Ammon's horn (tissue), 1 donor: ENCODE measurements at regions not wholly inside any gene's neighbourhood (a gene's known extent, or its start where the extent isn't known, plus 50 kb on each side); places are given as distances from the start of the nearest gene placed in this dataset.

Experiments used
- DNase-seq: peaks from one replicate; pipeline ENCODE4 v3.0.0-alpha.2; 2016; ENCODE audit warnings: low spot score

DNA sequence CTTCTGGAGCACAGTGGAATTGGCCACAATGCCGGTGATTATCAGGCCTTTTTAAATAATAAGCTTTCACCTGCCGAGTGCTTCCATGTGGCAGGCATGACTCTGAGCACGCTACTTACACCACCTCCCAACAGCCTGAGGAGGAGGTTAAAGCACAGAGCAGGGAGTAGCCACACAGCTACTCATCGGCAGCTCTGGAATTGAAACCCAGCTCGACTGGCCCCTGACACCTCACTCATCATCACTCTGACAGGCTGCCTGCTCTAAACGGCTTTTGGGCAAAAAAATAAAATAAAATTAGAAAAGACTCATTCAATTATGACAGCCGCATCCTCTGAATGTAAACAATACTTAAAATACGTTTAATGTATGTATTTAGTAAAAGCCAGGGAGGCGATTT is 326.4 kb upstream of the NOCT start:
- no peak for DNase-seq

DNA sequence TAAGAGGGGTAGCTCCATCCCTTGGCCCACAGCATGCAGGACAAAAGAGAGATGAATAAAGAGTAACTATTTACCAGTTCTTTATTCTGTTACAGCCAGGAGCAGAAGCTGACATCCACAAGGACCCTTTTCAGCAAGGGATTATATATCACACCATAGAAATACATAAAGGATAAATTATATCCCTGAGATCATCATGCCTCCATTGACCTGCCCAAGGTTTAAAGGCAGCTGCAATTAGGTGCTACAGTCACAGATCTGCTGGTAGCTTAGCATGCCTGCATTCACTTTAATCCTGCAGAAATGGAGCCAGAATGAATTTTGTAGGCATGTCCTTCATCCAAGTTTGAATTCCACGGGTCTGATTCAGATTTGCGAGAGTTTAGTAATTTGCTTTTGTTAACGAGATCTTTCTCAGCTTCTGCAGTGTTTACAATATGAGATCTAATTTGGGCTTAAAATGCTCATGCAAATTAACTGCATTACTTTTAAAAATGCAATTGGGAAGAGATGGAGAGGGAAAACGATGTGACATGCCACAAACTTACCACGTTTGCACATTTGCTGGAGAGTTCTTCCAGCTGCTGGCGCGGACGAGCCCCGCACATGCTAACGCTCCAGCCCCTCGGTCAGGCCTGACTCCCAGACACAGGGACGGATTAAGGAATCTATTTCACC is 327.0 kb upstream of the NOCT start:
- no peak for DNase-seq

DNA sequence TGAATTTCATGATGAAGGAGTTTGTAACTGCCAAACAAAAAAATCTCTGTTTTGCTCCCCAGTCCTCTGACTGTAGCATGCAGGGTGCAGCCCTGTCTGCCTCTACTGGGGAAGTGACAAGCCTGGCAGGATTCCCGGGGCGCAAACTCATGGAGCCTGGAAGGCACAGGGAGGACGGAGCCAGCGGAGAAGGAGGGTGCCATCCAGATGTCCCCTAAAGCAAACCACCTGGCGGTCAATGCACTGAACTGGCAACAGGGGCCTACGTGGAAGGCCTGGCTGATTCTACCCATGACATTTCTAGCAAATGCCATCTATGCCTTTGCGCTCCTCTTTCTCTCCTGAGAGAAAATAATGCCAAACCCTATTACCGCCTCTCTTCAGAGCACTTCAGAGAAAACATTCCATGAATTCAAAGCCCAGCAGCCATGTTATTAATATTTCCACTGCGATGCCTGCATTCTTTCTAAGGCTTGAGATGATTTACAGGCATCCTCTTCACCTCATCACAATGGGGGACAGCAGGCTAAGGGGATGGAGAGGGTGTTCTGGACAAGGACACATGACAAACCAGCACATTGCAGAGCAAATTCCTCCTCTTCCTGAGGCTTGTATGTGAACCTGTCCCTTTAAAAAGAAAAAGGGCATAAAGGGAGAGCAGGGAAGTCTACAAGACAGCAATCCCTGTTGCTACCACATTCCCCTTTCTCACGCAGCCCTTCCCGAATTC is 329.3 kb upstream of the NOCT start:
- no peak for DNase-seq

DNA sequence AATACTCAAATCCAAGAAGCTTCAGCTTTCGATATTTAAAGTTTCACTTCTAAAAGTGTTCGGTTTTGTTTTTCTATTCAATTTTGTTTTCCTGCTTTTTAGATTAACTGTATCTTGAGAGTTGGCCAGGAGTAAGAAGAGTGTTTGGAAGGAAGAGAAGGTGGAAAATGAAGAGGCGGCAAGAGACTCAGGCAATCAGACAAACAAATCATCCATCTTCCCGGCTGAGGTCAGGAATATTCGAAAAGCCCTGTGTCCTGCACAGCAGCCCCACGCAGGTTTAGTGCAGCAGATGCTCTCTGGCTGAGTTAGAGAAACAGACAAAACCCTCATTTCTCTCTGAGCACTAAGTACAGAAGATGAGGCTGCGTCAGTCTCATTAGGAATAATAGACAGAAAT is 330.3 kb upstream of the NOCT start:
- DNase-seq: no peak

DNA sequence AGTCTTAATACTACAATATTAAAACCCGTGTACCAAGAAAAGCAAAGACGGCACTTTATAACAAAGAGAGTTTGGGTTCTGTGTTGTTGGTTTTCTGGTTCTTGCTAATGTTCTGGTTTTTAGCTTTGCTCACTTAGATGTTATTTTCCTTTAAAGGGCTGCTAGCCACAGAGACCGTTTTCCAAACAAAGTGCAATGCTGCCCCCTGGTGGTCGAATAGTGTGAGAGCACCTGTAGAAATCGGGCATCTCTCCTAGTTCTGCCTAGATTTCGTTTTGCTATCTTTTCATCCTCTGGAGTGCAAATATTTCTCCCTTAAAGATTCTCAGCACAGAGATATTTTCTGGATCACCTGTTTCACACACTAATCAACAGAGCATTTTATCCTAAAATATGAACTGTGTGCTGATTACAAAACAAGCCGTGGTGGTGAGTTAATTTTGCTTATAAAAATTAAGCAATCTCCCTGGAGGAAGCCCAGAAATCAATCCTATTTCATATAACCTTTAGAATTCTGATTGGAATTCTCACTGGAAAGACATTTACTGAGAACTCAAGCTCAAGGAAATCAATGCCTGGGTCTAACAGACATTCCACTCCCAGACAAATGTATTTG is 334.5 kb upstream of the NOCT start:
- DNase-seq: peak; percentile 91

DNA sequence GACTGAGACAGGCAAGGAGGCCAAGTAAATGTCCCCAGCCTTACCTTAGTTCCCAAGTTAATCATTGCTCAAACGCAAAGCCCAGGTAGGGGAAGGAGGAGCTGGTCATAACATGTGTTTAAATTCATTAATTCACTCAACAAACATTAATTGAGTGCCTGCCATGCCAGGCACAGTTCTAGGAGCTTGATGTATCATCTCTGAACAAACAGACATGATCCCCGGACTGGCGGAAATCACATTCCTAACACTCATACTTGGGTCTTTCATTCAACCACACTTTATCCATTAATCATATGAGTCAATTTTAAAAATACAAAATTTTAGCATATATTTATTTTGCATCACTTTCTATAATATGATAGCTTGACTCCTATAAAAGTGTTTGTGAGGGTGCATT is 335.3 kb upstream of the NOCT start:
- no peak for DNase-seq

DNA sequence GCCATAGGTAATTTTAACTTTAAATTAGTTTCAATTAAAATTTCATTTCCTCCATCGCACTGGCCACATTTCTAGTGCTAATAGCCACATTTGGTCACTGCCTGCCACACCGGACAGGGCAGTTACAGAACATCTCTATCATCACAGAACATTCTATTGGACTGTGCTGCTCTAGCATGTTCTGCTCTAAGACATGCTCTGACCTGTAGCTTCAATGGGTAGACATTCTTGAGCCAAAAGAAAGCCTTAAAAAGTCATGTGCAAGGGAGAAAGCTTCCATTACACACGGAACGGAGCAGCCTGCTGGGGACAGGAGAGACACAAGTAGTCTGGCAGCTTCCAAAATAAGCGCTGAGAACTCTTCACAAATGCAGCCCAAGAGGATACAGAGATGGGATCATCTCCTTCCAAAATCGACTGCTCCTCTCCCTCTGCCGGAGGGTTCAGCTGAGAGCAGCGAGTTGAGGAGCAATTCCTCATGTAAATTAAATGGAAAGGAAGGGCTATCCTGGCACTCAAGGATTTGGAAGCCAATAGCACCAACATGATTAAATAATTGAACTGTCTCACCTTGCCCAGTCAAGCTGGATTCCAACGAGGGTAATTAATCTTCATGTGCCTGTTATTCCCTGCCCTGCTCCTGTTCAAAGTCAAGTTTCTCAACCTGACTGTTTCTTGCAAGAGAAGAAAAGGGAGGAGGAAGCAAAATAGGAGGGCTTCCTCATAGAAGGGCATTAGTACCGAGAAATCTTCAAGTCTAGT is 336.4 kb upstream of the NOCT start:
- no peak for DNase-seq

DNA sequence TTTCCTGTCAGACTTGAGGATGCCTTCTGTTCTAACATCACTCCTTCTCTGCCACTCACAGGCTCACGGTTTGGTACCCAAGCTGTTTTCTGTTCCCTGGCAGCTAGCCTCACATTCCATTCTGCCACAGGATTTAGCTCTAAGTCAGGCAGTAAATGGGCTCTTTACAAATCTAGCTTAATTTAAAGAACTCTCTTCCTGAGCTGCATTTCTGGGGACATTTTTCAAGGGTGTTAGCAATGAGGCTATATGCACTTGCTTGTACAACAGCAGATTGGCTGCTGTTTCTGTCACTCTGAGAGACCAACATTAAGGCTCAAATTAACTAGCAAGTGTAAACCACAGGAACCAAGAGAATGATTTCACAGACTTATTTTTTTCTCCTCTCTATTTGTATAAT is 337.8 kb upstream of the NOCT start:
- peak; percentile 49 for DNase-seq

DNA sequence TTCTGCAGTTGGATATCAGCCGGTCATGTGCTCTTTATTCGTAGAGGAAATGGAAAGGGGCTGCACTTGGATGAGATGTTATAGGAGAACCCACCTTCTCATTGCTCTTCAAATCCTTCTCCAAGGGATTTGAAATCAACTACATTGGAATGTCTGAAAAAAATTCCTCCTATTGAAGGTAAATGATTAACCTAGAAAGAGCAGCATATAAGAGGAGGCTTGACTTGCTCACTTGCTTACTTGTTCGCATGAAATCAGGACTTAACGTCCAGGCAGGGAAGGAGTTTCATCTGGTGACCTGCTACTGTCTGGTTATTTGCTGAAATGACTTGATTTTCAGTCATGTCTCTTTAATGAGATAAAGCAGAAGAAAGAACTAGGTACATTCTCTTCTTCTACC is 338.4 kb upstream of the NOCT start:
- no peak for DNase-seq

DNA sequence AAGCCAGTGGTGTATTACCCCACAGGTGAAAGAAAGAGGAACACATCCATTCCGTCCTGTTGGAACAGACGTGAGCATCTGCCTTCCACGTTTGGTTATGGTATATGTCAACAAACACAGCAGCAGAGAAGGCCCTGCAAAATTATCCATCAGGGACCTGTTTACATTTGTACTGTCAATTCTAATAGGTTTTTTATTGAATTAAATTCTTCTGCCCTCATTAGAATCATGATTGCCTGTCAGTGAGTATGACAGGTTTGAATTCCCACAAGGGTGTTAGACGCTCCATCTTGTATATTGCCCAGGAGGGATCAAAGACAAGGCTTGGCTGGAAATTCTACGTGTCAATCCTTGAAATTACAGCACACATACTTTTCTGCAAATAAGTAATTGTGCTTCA is 339.9 kb upstream of the NOCT start:
- DNase-seq: no peak

DNA sequence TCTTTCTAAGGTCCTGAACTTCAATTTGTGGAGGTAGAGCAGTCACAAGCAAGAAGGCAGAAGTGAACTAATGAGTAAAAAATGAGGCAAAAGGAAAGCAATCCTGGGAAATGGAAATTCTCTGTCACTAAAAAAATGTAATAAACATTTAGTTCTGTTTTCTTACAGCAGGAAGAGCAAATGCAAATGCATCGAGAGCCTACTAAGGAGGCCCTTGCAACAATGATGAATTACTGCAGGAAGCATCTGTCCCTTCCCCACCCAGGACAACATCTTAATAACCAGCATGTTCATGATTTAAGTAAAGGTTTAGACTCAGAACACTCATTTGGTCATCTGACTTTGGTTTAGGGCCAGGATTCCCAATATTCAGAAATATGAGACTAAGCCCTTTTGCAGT is 341.4 kb upstream of the NOCT start:
- DNase-seq: no peak

DNA sequence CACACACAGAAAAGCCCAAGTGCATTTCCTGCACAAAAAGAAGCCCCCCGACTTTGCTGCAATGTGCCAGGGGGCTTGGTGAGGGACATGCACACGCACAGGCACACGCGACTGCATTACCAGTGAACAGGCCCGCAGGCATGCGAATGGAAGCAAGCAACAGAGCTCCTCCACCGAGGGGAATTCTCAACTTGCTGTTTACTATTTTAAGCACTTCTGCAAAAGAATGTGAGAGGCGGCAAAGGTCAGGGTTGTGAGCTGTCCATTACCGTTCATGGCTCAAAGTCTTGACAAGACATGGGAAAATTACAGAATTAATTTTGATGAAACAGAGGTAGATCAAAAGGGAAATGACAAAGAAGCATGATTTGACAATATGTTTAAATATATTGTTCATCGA is 342.5 kb upstream of the NOCT start:
- no peak for DNase-seq

DNA sequence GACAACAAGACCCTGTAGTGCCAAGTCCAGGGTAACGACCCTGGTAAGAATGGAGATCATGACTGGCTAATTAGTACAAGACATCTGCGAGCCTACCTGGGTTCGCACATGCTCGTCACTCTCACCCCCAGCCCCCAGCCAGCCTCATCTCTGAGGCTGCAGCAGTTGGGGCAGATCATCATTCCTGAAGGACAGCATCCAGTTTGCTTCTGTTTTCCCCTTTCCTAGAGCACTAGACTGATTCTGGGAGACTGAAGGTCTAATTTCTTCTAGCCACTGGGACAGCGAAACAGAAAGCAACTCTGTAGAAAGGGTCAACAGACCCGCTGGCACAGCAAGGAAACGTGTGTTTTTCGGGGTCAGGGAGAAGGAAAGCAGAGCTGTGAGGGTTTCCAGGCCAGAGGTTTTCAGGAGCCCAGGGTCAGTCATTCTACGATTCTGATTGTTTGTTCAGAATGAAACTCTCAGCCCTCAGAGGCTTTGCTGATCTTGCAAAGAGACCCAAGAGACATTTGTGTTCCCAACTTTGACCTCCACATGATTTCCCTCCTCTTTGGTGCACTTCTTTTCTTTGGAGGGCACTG is 343.1 kb upstream of the NOCT start:
- DNase-seq: no peak

DNA sequence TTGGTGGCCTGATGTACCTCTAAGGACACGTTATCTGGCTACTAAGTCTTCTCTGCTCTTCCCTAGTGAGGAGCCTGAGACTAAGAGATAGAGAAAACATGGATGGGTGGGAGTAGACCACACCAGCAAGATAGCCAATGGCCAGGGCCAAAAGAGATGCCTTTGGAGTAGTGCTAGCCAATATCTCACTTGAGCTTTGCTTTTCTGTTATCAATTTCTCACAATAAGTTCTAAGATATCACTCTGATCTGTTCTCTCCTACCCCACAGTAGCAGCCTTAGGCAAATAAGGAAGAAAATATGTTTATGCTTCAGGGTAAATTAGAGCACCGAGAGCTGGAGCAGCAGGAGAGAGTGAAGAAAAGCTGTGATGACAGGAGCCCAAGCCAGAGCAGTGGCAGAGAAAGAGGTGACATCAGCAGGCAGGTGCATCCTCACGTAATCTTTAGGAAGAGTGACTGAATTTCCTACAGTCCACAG is 343.9 kb upstream of the NOCT start:
- DNase-seq: no peak

DNA sequence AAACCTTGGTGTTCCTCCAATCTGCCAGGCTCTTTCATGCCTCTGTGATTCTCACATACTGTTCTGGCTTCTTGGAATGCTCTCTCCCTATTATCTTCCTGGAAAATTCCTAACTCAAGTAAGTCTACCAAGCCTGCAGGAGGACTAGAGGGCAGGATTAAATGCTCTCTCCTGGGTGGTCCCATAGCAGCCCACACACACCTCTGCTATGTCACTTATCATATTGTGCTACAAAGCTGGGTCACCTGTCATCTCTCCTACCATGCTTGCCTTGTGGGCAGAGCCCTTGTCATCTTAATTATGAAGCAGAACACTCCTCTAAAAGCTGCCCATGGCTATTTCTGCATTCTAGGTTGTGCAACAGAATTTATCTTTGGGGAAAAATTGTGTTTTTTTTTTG is 344.5 kb upstream of the NOCT start:
- DNase-seq: no peak

DNA sequence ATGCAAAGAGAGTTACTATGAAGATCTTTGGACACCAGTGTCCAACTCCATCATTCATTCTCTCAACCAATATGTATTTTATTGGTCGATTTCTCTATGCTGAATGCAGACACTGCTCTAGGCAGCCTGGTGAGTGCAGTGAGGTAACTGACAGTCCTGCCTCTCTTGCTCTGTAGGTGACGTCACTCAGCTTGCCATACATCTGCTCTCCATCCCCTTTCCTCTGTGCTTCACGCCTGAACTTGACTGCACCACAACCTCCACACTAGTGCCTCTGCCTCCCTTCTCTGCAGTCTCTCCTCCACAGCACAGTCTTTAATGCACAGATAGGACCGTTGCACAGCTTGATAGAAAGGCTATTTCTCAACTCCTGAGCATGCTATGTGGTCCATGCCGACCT is 344.9 kb upstream of the NOCT start:
- no peak for DNase-seq

DNA sequence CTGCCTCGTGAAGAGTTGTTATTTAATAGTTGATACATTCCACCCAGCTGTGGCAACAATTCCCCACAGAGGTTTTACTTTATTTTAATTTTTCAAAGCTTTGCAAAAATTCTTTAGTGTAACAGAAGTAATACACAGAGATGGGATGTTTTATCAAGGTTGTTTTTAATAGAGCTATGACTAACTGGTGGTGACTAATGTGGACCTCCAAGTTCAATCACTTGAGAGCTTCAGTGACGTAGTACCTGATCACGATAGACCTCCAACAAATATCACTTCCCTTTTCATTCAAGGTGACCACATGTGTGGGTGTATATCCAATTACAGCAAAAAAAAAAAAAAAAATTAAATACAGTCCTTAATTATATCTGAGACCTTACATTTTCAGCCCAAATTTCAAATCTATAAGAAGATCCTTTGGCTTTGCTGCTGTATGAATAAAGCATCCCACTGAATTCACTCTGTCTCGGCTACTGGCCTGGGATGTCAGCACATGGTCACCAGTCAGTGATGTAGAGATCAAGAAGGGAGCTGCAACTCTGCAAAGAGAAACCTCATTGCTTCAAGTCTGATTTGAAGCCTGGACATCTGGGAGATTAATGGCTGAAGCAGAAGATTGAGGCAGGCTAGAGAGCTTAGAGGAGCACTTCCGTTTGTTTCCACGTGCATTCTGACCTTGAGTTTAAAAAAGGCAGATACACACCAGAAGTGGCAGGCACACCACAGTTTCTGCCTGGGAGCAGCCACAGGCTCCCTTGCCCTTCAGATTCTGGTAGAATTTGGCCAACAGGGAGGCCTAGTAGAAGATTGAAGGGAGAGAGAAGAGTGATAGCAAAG is 345.9 kb upstream of the NOCT start:
- DNase-seq: no peak

DNA sequence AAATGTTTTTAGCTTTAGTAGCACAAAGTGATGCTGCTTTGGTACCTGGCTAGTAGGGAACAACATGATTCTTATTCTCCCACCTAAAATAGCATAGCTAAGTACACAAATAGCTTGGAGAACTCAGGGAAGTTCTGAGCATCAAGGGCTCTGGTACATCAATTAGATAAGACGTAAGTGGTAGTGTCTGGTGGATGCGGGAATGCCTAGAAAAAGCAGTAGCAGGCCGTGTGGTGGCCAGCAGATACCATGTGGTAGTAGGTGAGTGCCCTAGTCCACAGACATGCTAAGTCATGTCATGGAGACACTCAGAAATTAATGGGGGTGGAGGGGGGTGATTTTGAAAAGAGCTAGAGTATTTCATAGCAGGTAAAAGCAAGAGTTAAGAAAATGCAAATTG is 347.3 kb upstream of the NOCT start:
- DNase-seq: no peak

DNA sequence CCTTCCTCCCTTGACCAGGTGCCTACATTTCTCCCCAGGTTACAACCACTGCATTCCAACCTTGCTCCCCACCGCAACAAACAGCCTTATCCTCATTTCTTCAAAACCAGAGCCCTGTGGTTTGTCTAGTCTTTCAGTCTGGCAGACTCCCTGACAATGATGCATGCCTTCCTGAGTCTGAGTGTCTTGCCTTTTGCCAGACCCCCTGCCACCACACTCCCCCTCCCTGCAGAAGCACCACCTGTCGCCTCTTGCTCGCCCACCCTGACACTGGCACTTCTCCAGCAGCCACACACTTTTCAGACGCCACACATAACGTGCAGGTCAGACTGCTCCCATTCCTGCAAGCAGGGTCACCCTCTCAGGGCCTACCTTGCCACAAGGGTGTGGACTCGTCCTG is 349.2 kb upstream of the NOCT start:
- DNase-seq: no peak

DNA sequence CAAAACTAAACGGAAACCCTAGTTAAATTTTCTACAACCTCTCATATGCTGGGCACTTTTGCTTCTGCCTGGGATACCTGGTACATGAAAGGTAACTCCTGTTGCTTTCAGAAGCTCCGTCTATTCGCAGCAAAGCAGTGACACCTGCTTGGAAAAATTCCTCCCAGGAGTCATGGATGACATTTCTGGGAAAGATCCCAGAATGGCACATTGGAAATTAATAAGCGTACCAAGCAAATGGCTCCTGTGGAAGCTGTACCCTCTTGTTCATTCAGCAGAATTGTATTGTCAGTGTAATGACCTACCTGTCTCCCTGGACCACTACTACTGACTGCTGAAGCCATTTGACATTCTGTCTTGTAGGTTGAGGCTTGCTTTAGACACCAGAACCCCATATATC is 349.7 kb upstream of the NOCT start:
- no peak for DNase-seq

DNA sequence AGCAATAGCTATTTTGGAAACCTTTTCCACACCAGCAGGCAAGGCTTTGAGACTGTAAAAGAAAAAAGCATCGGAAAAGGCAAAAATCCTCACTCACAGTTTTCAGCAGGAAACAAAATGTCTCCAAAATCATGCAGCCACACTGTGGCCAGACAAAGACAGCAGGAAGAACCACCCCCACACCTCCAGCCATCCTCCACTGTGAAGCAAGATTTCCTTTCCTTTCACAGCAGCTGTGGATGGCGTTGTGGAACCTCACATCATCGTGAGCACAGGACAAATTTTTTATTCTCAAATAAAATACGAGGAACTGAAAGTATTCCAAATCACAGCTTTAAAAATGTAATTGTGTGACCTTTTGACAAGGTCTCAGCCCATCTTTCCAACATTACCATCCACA is 351.7 kb upstream of the NOCT start:
- DNase-seq: no peak
